Kidney (tissue), 13 donors: ENCODE measurements at regions not wholly inside any gene's neighbourhood (a gene's known extent, or its start where the extent isn't known, plus 50 kb on each side); places are given as distances from the start of the nearest gene placed in this dataset.

Source experiments
- DNase-seq, 5 donors: peaks; one replicate each; pipeline ENCODE4 v3.0.0-alpha.2; 2013 to 2020
- FAIRE-seq: peaks from 2 replicates; lab custom pipeline; 2012; peaks lifted over from hg19 to GRCh38; lab: Jason Lieb, UNC
- H3K27ac ChIP-seq, 2 donors: one replicate each; pipeline ENCODE4 v1.7.0; 2013; ENCODE audit warnings: low read depth in 2 of 2, low read length in 2 of 2, inconsistent platforms in 1 of 2
- H3K27me3 ChIP-seq: one replicate; pipeline ENCODE4 v1.7.1; 2013; ENCODE audit warnings: low read length, inconsistent platforms; ENCODE audit not compliant: control insufficient read depth, insufficient read depth
- H3K36me3 ChIP-seq, 3 donors: one replicate each; pipeline versions ENCODE4 v1.7.0 to v1.7.1; 2013; ENCODE audit warnings: low read length in 3 of 3, control low read depth in 1 of 3, inconsistent platforms in 1 of 3; ENCODE audit not compliant: insufficient read depth in 3 of 3, control insufficient read depth in 2 of 3
- H3K4me1 ChIP-seq, 3 donors: one replicate each; pipeline versions ENCODE4 v1.7.0 to v1.7.1; 2013; ENCODE audit warnings: low read length in 3 of 3, inconsistent platforms in 1 of 3, low read depth in 1 of 3; ENCODE audit not compliant: control insufficient read depth in 2 of 3, insufficient read depth in 2 of 3
- H3K4me3 ChIP-seq, 3 donors: one replicate each; pipeline versions ENCODE4 v1.7.0 to v1.8.1; 2013; ENCODE audit warnings: low read length in 3 of 3, control low read depth in 1 of 3, inconsistent platforms in 1 of 3
- H3K9ac ChIP-seq, 3 donors: one replicate each; pipeline versions ENCODE4 v1.7.0 to v1.7.1; 2013; ENCODE audit warnings: low read length in 3 of 3, control low read depth in 1 of 3, inconsistent platforms in 1 of 3
- H3K9me3 ChIP-seq, 3 donors: one replicate each; pipeline versions ENCODE4 v1.7.0 to v1.7.1; 2013; ENCODE audit warnings: low read length in 3 of 3, control low read depth in 1 of 3, inconsistent platforms in 1 of 3; ENCODE audit not compliant: control insufficient read depth in 2 of 3, insufficient read depth in 1 of 3
- CTCF ChIP-seq: IDR thresholded peaks from 3 replicates; pipeline ENCODE4 v1.5.1; 2012; ENCODE audit warnings: mild to moderate bottlenecking, moderate library complexity, borderline replicate concordance; ENCODE audit not compliant: insufficient read depth; ENCODE audit errors: extremely low read depth
- intact Hi-C: fragments of 100-400 bp; cut with DNase I; formaldehyde crosslinking; loops from one replicate; pipeline ENCODE4 v1.11.1; 2022
- donor health status: control.
- donor health status: control.
- donor health status: control.
- donor health status: control.
- donor health status: control.
- donor health status: DM: yes; HTN: yes; CAD: no.
- donor health status: Normal renal cell carcinoma (clear cell type).

- no peak for DNase-seq
- no peaks in the 10 kb centered on the region for H3K27me3 ChIP-seq
- no peak overlapping the region for H3K27ac ChIP-seq
- intact Hi-C loops, result no loop called here
- H3K4me3 ChIP-seq, result no peak overlapping the region
- no peak for FAIRE-seq
- no peaks in the 10 kb centered on the region for H3K9me3 ChIP-seq
- H3K4me1 ChIP-seq, result no peaks in the 10 kb centered on the region
- TF ChIP-seq CTCF, result no peak
- no peak overlapping the region for H3K9ac ChIP-seq
- H3K36me3 ChIP-seq, result no peaks in the 10 kb centered on the region
Measured at GRCh38 chr5:57340681-57341080, 141.9 kb downstream of the ACTBL2 start.

- no peak for FAIRE-seq
Measured at GRCh38 chr5:57339521-57339920, 143.1 kb downstream of the ACTBL2 start.

GRCh38 chr5:57338868-57339340 is 143.7 kb downstream of the ACTBL2 start:
- no peak overlapping the region for H3K9ac ChIP-seq
- no peak for TF ChIP-seq CTCF
- H3K36me3 ChIP-seq, result no peaks in the 10 kb centered on the region
- H3K4me1 ChIP-seq, result no peaks in the 10 kb centered on the region
- H3K27me3 ChIP-seq, result no peaks in the 10 kb centered on the region
- FAIRE-seq (no peak), DNase-seq (no peak)
- intact Hi-C loops, result no loop called here
- no peaks in the 10 kb centered on the region for H3K9me3 ChIP-seq
- H3K4me3 ChIP-seq, result no peak overlapping the region
- H3K27ac ChIP-seq, result no peak overlapping the region

More at GRCh38 chr5:57339521-57339920, 143.1 kb downstream of the ACTBL2 start:
- no peak for DNase-seq
- Histone ChIP-seq H3K4me1 (no peaks in the 10 kb centered on the region), H3K9ac (no peak overlapping the region), H3K27me3 (no peaks in the 10 kb centered on the region), H3K4me3 (no peak overlapping the region), H3K36me3 (no peaks in the 10 kb centered on the region), H3K27ac (no peak overlapping the region), H3K9me3 (no peaks in the 10 kb centered on the region)
- no peak for TF ChIP-seq CTCF
- intact Hi-C loops, result no loop called here
